ENCODE measurements at regions not wholly inside any gene's neighbourhood (a gene's known extent, or its start where the extent isn't known, plus 50 kb on each side); places are given as distances from the start of the nearest gene placed in this dataset.

GRCh38 chr5:82785882-82786509, 291.2 kb downstream of the TMEM167A start:
- FAIRE-seq (no peak), DNase-seq (ENCODE audit: low spot score) (peak; percentile 29), ATAC-seq (peak; percentile 56)
- no peak overlapping the region for H3K27ac ChIP-seq (ENCODE audit: extremely low read length, insufficient read depth, low read length)
- no peak overlapping the region for H2AFZ ChIP-seq (ENCODE audit: low read length)
- H3K27me3 ChIP-seq (ENCODE audit: control insufficient read depth in 1 of 2, insufficient read depth in 2 of 2, low read length in 2 of 2): no peaks in the 10 kb centered on the region
- in situ Hi-C loops (cut with HindIII; ENCODE audit: extremely low pct_ligation_motif_present, low pct_unique_long_range_greater_than_20kb): no loop called here
- H3K9me3 ChIP-seq (ENCODE audit: low read length): no peaks in the 10 kb centered on the region
- peaks cover 13% of the 10 kb centered on the region for H3K4me1 ChIP-seq (ENCODE audit: insufficient read depth, low read length)
- no peak overlapping the region for H3K4me3 ChIP-seq (replicated peaks in 1 of 3; ENCODE audit: insufficient read depth in 1 of 3, low read depth in 2 of 3, low read length in 3 of 3)
- H4K20me1 ChIP-seq (ENCODE audit: insufficient read depth, low read length): no peaks in the 10 kb centered on the region
- H3K79me2 ChIP-seq (ENCODE audit: insufficient read depth, low read length): no peaks in the 10 kb centered on the region
- H3K4me2 ChIP-seq (ENCODE audit: low read depth, low read length): no peak overlapping the region
- no peak overlapping the region for H3K9ac ChIP-seq (ENCODE audit: insufficient read depth, low read depth, low read length)
- intact Hi-C loops (cut with micrococcal nuclease; ENCODE audit: unreplicated experiment): no loop called here
- H3K36me3 ChIP-seq (replicated peaks in 1 of 2; ENCODE audit: control insufficient read depth in 1 of 2, insufficient read depth in 2 of 2, low read length in 2 of 2): no peaks in the 10 kb centered on the region
- no peak for TF ChIP-seq GABPB1 (CRISPR knock-in tag; IDR thresholded peaks at IDR 0.05)
- ChIA-PET POLR2A (no interaction called here), CTCF (ENCODE audit: low intra/inter-chr PET ratio, low total read pairs) (no interaction called here)
- no TSS peak for BruUV-seq (replicated peaks)

- Histone ChIP-seq H3K4me3 (replicated peaks in 1 of 3; ENCODE audit: insufficient read depth in 1 of 3, low read depth in 2 of 3, low read length in 3 of 3) (no peak overlapping the region), H3K79me2 (ENCODE audit: insufficient read depth, low read length) (no peaks in the 10 kb centered on the region), H3K9ac (ENCODE audit: insufficient read depth, low read depth, low read length) (no peak overlapping the region), H4K20me1 (ENCODE audit: insufficient read depth, low read length) (no peaks in the 10 kb centered on the region), H2AFZ (ENCODE audit: low read length) (no peak overlapping the region), H3K4me1 (ENCODE audit: insufficient read depth, low read length) (peaks cover 13% of the 10 kb centered on the region), H3K4me2 (ENCODE audit: low read depth, low read length) (no peak overlapping the region), H3K27me3 (ENCODE audit: control insufficient read depth in 1 of 2, insufficient read depth in 2 of 2, low read length in 2 of 2) (no peaks in the 10 kb centered on the region), H3K9me3 (ENCODE audit: low read length) (no peaks in the 10 kb centered on the region), H3K27ac (ENCODE audit: extremely low read length, insufficient read depth, low read length) (no peak overlapping the region), H3K36me3 (replicated peaks in 1 of 2; ENCODE audit: control insufficient read depth in 1 of 2, insufficient read depth in 2 of 2, low read length in 2 of 2) (no peaks in the 10 kb centered on the region)
- no peak for FAIRE-seq
- intact Hi-C loops (cut with micrococcal nuclease; ENCODE audit: unreplicated experiment) (no loop called here), in situ Hi-C loops (cut with HindIII; ENCODE audit: extremely low pct_ligation_motif_present, low pct_unique_long_range_greater_than_20kb) (no loop called here)
- DNase-seq (ENCODE audit: low spot score): no peak
- BruUV-seq (replicated peaks): no TSS peak
- POLR2A ChIA-PET: no interaction called here
- CTCF ChIA-PET (ENCODE audit: low intra/inter-chr PET ratio, low total read pairs): no interaction called here
- no peak for ATAC-seq
- TF ChIP-seq ZNF646 (CRISPR knock-in tag; IDR thresholded peaks at IDR 0.05) (no peak), SOX13 (IDR thresholded peaks at IDR 0.05) (no peak), SOX13 (CRISPR knock-in tag; conservative IDR thresholded peaks at IDR 0.05 in 1 of 2, IDR thresholded peaks at IDR 0.05 in 1 of 2) (no peak), KDM5A (IDR thresholded peaks at IDR 0.05; ENCODE audit: borderline replicate concordance, low read length) (no peak), ZBTB7A (CRISPR knock-in tag; IDR thresholded peaks at IDR 0.05) (no peak), ZBTB14 (CRISPR knock-in tag; IDR thresholded peaks at IDR 0.05) (no peak), CERS6 (CRISPR knock-in tag; IDR thresholded peaks at IDR 0.05) (no peak), THAP8 (CRISPR knock-in tag; IDR thresholded peaks at IDR 0.05; ENCODE audit: borderline replicate concordance) (no peak)
These were observed 291.7 kb downstream of the TMEM167A start for GRCh38 chr5:82785456-82785855.

All from HepG2 (cell line).